K562 (cell line): ENCODE measurements at regions not wholly inside any gene's neighbourhood (a gene's known extent, or its start where the extent isn't known, plus 50 kb on each side); places are given as distances from the start of the nearest gene placed in this dataset.

Source experiments
- ATF1 ChIP-seq, 2 experiments: fragments of 450-650 bp in 1 of 2; IDR thresholded peaks; 2 replicates each; pipeline ENCODE4 v1.6.1; 2016; ENCODE audit warnings: missing compliant biosample characterization in 1 of 2, missing genetic modification characterization in 1 of 2
- CTCF ChIP-seq, 3 experiments: IDR thresholded peaks in 2 of 3; conservative IDR thresholded peaks in 1 of 3; 2 replicates each; pipeline ENCODE4 v1.5.1; 2011 to 2012; ENCODE audit warnings: low read length in 3 of 3, mild to moderate bottlenecking in 3 of 3, control low read depth in 2 of 3, improper control_type of control experiment in 1 of 3, inconsistent platforms in 1 of 3, low read depth in 1 of 3, mixed read lengths in 1 of 3, moderate library complexity in 1 of 3; ENCODE audit not compliant: insufficient read depth in 2 of 3
- FOXA1 ChIP-seq: fragments of 450-650 bp; IDR thresholded peaks from 2 replicates; pipeline ENCODE4 v1.6.1; 2016; ENCODE audit warnings: mild to moderate bottlenecking, borderline replicate concordance
- FOXJ3 ChIP-seq: sonication (generic); formaldehyde crosslinking; IDR thresholded peaks from 2 replicates; pipeline ENCODE4 v1.4.0; 2020; ENCODE audit warnings: mild to moderate bottlenecking, missing genetic modification reagents
- KDM1A ChIP-seq, 2 experiments: fragments of 450-650 bp; IDR thresholded peaks; 2 replicates each; pipeline ENCODE4 v1.6.1; 2016; ENCODE audit warnings: mild to moderate bottlenecking in 2 of 2
- POLR2A ChIP-seq: fragments of 450-650 bp; conservative IDR thresholded peaks from 2 replicates; pipeline ENCODE4 v1.6.1; 2016
- SRSF9 ChIP-seq: fragments of 200-400 bp; formaldehyde crosslinking; IDR thresholded peaks from 2 replicates; pipeline ENCODE4 v1.6.1; 2017; ENCODE audit warnings: low read depth, low read length, borderline replicate concordance
- ZFP1 ChIP-seq: fragments of 450-650 bp; formaldehyde crosslinking; IDR thresholded peaks from 2 replicates; pipeline ENCODE4 v1.4.0; 2020; ENCODE audit warnings: mild to moderate bottlenecking, mixed read lengths
- ZKSCAN8 ChIP-seq: fragments of 200-800 bp; sonication (Bioruptor generic); IDR thresholded peaks from 2 replicates; pipeline ENCODE4 v1.6.1; 2016; ENCODE audit warnings: missing genetic modification characterization, missing compliant biosample characterization

GRCh38 chr3:145244327-145244726 lies 916.7 kb downstream of the PLOD2 start:
- no peak for TF ChIP-seq CTCF (IDR thresholded peaks at IDR 0.05 in 2 of 3, conservative IDR thresholded peaks at IDR 0.05 in 1 of 3; ENCODE audit: insufficient read depth in 2 of 3, low read depth in 1 of 3, low read length in 3 of 3)
- TF ChIP-seq POLR2A: no peak
- TF ChIP-seq SRSF9: no peak
- TF ChIP-seq ZKSCAN8 (CRISPR knock-in tag): no peak
- no peak for TF ChIP-seq ZFP1 (CRISPR knock-in tag)
- TF ChIP-seq KDM1A (IDR thresholded peaks at IDR 0.05): no peak
- no peak for TF ChIP-seq FOXA1
- TF ChIP-seq FOXJ3: no peak
- TF ChIP-seq ATF1 (CRISPR knock-in tag; IDR thresholded peaks at IDR 0.05): no peak
- no peak for TF ChIP-seq ATF1 (tag; IDR thresholded peaks at IDR 0.05)
